Stomach (tissue), 4 donors: ENCODE measurements at regions not wholly inside any gene's neighbourhood (a gene's known extent, or its start where the extent isn't known, plus 50 kb on each side); places are given as distances from the start of the nearest gene placed in this dataset.

Experiments
- EP300 ChIP-seq: sonication (generic); formaldehyde crosslinking; IDR thresholded peaks from one replicate; pipeline ENCODE4 v1.6.1; 2017; ENCODE audit warnings: antibody characterized with exemption
- POLR2A ChIP-seq, 4 donors: fragments of 450-650 bp; IDR thresholded peaks; one replicate each; pipeline ENCODE4 v1.6.1; 2016; ENCODE audit warnings: antibody characterized with exemption in 4 of 4, control low read depth in 2 of 4, mild to moderate bottlenecking in 1 of 4, moderate library complexity in 1 of 4
- TF ChIP-seq, protein P1 (sequence below), 7 experiments: fragments of 450-650 bp in 4 of 7; fragments of 200-600 bp in 3 of 7; sonication (generic) in 3 of 7; IDR thresholded peaks; one replicate each; pipeline ENCODE4 v1.5.1; 2016 to 2019; ENCODE audit warnings: antibody characterized with exemption in 7 of 7, control low read depth in 2 of 7, mild to moderate bottlenecking in 1 of 7

DNA sequence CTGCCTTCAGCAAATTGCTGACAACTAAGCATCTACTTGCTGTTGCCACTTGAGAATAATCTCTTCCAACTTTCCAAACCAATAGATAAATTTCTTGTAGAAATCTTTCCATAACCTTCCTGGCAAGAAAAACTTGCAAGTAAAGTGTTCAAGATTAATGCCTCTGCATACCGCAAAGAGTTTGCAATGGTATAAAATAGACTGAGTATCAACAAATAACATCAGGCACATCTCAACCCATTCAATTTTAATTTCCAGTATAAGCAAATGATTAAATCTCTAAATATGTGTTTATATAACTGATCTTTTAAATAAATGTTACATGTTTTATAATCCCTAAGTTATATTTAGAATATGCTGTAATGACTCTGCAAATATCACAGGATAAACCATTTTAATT lies 275.2 kb upstream of the AGA start:
- TF ChIP-seq, protein P1, sequence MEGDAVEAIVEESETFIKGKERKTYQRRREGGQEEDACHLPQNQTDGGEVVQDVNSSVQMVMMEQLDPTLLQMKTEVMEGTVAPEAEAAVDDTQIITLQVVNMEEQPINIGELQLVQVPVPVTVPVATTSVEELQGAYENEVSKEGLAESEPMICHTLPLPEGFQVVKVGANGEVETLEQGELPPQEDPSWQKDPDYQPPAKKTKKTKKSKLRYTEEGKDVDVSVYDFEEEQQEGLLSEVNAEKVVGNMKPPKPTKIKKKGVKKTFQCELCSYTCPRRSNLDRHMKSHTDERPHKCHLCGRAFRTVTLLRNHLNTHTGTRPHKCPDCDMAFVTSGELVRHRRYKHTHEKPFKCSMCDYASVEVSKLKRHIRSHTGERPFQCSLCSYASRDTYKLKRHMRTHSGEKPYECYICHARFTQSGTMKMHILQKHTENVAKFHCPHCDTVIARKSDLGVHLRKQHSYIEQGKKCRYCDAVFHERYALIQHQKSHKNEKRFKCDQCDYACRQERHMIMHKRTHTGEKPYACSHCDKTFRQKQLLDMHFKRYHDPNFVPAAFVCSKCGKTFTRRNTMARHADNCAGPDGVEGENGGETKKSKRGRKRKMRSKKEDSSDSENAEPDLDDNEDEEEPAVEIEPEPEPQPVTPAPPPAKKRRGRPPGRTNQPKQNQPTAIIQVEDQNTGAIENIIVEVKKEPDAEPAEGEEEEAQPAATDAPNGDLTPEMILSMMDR (IDR thresholded peaks at IDR 0.05): no peak
- TF ChIP-seq EP300: no peak
- no peak for TF ChIP-seq POLR2A (IDR thresholded peaks at IDR 0.05)
